GM19372 (cell line): ENCODE measurements at regions not wholly inside any gene's neighbourhood (a gene's known extent, or its start where the extent isn't known, plus 50 kb on each side); places are given as distances from the start of the nearest gene placed in this dataset.
"Not testable (repeated sequence)": the region's sequence is repeated elsewhere in the genome, so short reads cannot be mapped to it uniquely, and the experiment has no call there.

Experiments used
- ATAC-seq: cut with Tn5 transposase; IDR thresholded peaks from one replicate; pipeline ENCODE4 v1.9.1; 2021; ENCODE audit warnings: mild to moderate bottlenecking, low read depth, moderate library complexity; ENCODE audit not compliant: unreplicated experiment

- ATAC-seq, result no peak
Measured at GRCh38 chr6:150456466-150456865, 87.7 kb downstream of the IYD start.

DNA sequence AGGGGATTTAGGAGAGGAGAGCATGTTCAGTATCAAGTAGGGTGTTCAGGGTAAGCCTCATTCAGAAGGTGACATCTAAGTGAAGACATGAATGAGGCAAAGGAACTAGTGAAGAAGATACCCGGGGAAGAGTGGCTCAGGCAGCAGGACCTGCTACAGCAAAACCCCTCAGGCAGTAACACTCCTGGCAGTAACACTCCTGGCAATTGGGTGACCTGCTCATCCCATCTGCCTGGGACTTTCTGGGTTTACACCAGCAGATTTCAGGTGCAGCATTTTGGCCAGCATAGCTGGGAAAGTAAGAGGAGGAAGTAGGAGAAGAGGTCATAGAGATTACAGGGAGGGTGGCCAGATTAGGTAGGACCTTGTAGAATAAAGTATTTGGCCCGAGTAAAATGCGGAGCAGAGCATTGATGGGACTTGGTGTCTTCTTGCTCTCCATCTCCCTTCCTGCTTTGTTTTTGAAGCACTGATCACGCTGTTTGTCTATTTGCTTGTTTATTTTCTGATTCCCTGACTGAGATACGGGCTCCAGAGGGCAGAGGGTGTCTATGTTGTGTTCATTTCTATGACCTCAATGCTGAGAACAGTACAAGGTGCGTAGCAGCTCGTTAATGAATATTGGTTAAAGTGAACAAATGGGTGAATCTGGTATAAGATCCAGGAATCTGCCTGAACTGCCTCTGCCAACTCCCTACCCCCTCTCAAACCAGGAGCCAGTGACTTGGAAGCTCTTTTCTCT lies 88.3 kb downstream of the IYD start:
- ATAC-seq, result no peak

GRCh38 chr6:150458579-150458978 lies 89.8 kb downstream of the IYD start:
- no peak for ATAC-seq

DNA sequence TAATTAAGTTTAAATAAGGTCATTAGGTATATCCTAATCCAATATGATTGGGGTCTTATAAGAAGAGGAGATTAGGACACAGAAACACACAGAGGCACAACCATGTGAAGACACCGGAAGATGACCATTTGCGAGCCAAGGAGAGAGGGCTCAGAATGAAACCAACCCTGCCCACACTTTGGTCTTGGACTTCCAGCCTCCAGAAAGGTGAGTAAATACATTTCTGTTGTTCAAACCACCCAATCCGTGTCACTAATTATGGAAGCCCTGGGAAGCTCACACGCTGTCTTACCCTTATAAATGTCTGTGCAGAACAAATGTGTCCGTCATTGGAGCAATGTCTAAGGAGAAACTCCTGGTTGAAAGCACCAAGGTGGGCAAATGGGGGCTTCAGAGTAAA lies 95.0 kb downstream of the IYD start:
- no peak for ATAC-seq

DNA sequence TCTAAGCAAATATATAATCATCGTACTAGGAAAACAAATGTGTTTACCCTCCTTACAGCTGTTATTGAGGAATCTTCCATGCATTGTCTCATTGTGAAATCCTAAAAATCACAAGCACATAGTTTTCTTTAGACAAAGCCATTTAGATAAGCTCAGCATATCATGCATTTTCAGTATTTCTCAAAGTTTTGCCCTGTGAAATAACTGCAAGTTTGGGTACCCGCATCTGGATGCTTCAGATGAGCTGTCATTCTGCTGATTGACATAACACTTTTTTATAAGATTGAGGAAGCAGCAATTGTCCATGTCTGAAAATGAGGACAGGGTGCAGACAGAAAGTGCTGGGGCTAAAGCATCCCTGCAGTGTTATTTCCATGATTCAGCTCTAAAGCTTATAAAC lies 96.2 kb downstream of the IYD start:
- no peak for ATAC-seq

DNA sequence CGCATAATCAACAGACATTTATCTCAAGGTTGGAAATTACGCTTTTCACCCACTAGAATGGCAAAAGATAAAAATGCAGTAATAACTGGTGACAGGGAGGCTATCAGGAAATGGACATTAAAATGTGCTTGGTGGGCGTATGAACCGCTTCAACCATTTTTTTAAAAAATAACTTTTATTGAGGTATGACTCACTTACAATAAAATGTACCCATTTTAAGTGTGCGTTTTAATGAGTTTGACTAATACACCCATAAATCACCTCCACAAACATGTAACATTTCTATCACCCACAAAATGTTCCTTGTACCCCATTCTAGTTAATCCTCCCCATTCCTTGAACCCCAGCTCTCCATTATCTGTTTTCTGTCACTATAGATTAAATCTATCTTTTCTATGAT lies 96.8 kb downstream of the IYD start:
- no peak for ATAC-seq

DNA sequence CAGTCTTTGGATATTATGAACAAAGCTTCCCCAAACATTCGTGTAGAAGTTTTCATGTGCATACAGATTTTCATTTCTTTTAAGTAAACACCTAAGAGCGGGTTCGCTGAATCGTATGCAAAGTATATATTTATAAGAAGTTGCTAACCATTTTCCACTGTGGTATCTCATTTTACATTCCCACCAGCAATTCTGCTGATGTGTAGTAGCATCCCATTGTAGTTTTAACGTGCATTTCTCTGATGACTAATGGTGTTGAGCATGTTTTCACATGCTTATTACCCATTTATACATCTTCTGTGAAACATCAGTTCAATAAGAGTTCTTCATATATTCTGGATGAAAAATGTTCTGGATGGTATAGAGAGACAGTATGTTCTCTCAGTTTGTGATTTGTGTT lies 97.4 kb downstream of the IYD start:
- ATAC-seq, result no peak

DNA sequence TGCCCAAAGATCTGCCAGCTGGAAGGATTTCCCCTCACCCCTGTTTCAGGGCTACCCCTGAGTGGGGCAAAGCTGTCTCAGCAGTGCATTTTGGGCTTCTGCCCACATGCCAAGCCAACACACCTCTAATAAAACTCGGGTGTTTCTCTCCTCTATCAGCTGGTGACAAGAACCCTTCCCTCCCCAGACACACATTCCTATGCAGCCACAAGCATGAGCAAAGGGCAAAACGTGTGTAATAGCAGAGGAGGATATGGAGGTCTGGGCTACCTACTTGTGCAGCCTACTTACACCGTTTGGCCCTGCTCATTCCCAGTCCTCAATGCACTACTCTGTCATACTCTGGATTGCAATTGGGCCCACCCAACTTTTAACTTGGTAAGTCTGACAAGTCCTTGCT lies 101.3 kb downstream of the IYD start:
- no peak for ATAC-seq

DNA sequence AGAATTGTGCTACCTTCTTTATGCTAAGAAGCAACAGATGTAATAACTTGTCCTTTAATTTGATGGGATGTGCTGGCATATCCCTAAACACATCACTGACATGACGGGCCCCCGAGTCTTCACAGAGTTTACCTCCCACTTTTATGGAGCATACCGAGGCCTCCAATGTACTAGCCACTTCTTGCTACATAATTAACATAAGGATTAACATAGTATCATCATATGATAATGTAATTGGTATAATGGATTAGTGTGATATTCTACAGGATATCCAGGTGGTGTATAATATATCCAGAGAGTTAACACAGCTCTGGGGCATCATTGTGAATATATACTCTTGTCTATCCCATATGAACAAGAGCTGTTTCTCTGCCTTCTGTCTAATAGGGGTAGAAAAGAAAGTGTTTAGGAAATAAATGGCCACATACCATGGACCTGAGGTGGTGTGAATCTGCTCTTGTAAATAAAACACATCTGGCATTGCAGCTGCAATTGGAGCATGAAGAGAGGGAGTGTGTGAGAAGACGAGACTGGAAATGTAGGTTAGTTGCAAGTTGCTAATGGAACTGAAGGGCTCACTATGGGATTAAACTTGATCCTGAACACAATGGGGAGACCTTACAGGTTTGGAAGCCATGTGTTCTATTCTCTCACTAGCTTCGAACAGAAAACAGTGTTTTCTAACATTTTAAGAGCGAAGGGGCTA lies 102.3 kb downstream of the IYD start:
- ATAC-seq, result no peak

DNA sequence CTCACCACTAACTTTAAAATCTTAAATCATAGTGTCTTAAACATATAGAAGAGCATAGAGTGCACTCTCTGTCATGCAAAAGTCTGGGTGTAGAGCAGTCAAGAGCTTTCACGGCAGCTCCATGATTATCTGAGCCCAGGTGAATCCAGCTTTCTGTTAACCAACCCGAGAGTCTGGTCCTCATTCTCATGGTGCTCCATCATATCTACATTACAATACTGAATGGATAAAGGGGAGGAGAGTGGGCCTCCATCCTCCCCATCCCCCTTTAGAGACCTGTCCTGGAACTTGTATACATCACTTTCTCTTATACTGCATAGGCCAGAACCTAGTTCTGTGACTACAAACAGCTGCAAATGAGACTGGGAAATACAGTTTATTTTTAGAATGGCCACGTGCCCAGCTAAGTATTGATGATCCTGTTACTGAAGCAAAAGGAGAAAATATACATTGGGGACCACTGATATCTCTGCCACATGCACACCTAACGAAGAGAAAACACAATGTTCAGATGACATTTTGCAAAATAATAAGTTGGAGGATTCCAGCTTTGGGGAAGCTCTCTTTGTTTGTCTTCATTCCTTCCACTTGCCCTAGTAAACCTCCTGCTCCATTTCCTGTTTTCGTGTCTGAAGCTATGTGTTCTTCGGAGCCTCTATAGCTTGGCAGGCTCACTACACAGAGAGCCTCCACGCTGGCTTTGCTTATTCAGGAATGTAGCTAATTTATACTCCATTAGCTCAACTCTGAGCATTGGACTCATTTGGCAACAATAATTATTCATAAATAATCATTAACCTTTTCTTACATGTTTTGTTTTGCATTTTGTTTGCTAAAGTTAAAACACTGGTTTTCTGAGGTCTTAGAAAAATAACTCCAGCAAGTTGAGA lies 110.1 kb downstream of the IYD start:
- no peak for ATAC-seq

DNA sequence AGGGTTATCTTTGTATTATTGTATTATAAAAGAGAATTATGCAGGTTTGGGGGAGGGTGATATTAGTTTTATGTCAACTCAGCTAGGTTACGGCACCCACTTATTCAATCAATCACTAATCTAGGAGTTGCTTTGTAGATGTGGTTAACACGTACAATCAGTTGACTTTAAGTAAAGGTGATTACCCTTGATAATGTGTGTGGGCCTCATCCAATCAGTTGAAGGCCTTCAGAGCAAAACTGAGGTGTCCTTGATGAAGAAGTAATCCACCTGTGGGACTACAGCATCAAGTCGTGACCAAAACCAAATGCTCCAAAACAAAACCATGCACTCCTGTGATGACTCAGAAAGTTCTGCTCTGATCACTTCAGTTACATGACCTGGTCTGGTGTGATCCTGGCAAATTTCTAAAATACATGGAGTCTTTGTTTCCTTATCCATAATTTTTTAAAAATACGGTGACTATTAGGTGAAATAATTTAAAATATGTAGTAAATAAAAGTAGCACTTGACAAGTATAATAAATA lies 114.1 kb downstream of the IYD start:
- no peak for ATAC-seq

DNA sequence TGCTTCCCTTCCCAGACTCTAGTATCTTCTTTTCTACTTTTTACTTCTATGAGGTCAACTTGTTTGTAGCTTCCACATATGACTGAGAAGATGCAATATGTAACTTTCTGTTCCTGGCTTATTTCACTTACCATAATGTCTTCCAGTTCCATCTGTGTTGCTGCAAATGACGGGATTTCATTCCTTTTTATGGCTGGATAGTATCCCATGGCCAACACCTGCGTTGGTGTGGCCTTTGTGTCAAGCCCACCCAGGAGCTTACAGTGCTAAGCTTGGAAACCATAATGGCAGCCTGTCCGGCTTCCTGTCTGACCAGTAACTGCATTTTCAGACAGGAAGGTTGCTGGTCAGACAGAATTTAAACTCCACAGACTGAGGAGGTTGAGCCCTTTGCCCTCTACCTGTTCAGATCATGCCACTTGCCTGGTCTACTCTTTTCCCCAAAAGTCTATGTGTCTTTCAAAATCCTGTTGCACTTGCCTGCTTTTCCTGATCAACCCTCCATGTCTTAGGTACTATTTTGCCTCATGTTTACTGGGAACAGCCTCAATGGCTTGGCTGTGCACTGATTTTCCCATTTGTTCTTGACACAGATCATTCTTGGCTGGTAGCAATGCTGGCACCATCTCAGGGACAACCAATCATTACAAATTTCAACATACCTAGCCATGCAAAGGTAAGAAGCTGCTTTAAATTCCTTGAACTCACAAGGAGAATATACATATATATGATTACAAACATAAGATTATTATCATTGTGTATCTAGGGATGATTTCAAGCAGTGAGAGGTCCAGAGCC lies 114.3 kb upstream of the PLEKHG1 start:
- ATAC-seq, result no peak

DNA sequence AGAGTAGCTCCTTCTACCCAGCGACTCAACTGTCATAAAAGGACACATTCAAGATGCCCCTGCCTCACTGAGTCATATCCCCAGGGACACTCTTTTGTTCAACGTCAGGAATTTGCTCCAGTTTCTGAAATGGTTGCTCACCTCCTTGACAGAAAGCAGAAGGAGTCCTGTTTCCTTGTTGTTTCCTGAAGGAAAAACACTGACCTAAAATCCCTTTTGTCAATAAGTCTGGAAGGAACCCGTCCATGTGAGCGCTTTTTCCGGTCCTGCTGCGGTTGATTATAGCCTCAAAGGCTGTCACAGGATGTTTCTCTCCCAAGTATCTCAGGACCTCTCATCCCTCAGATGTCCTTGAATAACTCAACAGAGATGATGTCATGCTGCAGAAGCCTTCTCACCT lies 113.6 kb upstream of the PLEKHG1 start:
- no peak for ATAC-seq

DNA sequence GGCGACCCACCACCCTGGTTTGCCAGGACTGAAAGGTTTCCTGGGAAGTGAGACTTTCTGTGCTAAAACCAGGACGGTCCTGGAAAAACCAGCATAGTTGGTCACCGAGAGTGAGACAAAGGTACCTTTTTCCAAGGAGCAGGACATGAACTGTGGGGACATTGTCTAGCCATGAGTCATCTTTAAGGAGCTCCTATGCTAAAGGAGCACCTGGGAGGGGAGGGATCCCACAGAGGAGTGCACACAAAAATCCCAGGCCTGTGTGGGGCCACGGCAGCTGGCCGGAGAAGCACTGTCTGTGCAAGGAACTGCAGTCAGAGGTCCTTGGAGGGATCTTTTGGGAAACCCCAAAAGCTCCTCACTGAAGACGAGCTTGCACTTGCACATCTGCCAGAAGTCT lies 109.1 kb upstream of the PLEKHG1 start:
- ATAC-seq, result no peak

GRCh38 chr6:150491131-150491810 lies 108.4 kb upstream of the PLEKHG1 start:
- peak; percentile 95 for ATAC-seq

- ATAC-seq, result no peak
Measured at GRCh38 chr6:150491811-150492172, 107.9 kb upstream of the PLEKHG1 start.

DNA sequence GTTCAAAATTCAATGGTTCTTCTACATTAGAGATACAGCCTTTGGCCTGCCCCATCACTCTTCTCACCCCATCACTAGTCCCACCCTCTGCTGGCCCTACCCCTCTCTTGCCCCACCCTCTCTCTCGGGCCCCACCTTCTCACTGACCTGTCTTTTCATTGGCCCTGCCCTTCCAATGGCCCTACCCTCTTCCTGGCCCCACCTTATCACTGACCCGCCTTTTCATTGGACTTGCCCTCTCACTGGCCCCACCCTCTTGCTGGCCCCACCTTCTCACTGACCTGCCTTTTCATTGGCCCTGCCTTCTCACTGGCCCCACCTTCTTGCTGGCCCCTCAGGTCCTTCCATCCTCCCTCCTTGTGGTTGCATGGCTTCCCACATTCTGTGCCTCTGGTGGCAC lies 107.2 kb upstream of the PLEKHG1 start:
- no peak for ATAC-seq

DNA sequence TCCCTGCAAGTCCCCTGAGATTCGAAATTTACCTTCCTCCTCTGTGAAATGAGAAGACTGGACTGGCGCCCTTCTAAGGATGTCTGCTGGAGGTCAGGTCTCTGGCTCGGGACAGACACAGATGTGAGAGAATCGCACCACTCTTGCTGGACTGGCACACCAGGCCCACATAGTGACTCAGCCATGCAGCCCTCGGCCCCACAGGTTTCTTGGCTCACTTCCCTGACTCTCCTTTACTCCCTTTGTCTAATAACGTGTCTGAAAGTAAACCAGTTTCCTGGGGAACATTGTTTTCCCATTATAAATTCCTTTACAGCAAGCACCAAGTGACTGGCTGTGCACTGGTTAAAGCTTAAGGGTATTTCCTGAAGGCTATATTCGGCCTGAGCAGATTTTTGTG lies 106.7 kb upstream of the PLEKHG1 start:
- no peak for ATAC-seq

DNA sequence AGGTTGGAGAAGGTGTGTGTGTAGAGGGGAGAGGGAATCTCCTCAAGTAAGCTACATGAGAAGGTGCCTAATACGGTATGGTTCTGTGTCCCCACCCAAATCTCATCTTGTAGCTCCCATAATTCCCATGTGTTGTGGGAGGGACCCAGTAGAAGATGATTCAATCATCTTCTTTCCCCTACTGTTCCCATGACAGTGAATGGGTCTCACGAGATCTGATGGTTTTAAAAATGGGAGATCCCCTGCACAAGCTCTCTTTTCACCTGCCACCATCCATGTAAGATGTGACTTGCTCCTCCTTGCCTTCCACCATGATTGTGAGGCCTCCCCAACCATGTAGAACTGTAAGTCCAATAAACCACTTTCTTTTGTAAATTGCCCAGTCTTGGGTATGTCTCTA lies 106.1 kb upstream of the PLEKHG1 start:
- ATAC-seq, result not testable (repeated sequence)

DNA sequence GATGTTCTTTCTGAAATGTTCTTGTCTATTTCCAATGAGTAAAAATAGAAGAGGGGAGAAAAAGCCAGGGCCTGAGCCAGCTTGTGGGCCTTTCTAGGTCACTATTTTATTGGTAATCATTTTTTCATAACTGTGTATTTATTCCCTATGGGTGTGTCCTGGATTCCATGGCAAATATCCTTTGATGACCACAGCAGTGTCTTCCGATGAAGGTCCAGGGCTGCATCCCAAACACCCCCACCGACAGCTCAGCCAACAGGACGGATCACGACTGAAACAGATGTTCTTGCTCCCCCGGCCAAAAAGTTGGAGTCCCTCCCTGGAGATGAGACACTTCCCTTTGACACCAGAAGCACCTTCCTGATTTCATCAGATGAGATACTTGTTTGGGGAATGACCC lies 105.4 kb upstream of the PLEKHG1 start:
- ATAC-seq, result no peak
